DMS153 (cell line): ENCODE measurements at regions not wholly inside any gene's neighbourhood (a gene's known extent, or its start where the extent isn't known, plus 50 kb on each side); places are given as distances from the start of the nearest gene placed in this dataset.
A peak's percentile ranks its signal among the peaks of the same experiment; 100 is the strongest.
"Not testable (repeated sequence)": the region's sequence is repeated elsewhere in the genome, so short reads cannot be mapped to it uniquely, and the experiment has no call there.

Experiments
- DNase-seq: peaks from one replicate; lab custom pipeline; 2025; lab: John Stamatoyannopoulos, UW

DNA sequence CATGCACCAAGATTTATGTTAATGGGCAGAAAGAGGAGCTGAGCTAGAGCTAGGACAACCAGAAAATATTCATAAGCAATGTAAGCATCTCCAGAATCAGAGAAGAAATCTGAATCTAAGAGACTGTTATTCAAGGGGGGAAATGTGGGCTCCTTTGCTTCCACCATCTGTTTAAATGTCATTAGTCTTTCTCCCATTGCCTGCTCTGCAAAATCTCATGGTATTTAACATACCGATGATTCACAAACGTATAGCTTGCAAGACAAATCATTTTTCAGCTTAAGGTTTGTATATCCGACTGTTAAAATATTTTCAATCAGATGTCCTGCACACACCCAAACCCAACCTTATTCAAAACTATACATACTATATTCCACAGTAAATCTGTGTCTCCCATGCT lies 133.4 kb upstream of the TACR3 start:
- no peak for DNase-seq

DNA sequence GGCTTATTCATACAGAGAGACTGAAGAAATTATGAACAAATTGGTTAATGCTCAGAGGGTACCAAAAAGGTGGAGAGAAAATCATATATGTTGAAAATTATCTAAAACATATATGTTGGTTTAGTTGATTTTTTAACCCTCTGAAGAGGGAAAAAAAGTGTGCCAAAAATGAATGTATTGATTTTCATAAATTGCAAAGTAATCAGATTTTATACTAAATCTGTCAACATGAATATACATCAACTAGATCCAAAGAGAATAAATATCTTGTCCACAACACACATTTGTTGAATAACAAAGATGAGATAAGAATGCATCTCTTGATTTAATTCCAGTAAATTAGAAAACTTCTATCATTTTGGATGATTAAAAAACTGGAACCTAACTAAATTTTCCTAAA lies 125.3 kb upstream of the TACR3 start:
- DNase-seq = no peak

- DNase-seq = no peak
Measured at GRCh38 chr4:103842637-103843239, 123.0 kb upstream of the TACR3 start.

GRCh38 chr4:103842076-103842475 lies 122.3 kb upstream of the TACR3 start:
- no peak for DNase-seq

DNA sequence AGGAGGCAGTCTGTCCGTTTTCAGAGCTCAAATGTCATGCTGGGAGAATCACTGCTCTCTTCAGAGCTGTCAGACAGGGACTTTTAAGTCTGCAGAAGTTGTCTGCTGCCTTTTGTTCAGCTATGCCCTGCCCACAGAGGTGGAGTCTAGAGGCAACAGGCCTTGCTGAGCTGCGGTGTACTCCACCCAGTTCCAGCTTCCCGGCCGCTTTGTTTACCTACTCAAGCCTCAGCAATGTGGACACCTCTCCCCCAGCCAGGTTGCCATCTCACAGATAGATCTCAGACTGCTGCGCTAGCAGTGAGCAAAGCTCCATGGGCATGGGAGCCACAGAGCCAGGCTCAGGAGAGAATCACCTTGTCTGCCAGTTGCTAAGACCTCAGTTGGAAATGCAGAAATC lies 90.5 kb upstream of the TACR3 start:
- DNase-seq = not testable (repeated sequence)

DNA sequence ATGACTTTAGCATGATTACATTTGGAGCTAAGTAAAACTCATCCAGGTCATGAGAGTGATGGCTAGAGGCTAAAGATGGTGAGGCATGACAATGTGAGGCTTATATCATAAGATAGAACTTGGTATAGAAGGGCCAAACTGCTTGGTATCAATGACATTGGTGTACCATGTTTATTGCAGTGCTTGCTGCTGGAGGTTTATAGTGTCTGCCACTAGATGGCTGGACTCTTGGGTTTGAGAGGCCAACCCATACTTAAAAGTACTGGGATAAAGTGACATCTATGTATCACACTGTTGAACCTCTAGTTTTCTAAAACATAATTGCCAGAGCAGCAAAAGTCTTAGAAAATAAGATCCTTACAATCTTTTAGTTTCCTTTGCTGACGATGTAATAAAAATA lies 83.0 kb upstream of the TACR3 start:
- no peak for DNase-seq

GRCh38 chr4:103787057-103787456 lies 67.3 kb upstream of the TACR3 start:
- no peak for DNase-seq

DNA sequence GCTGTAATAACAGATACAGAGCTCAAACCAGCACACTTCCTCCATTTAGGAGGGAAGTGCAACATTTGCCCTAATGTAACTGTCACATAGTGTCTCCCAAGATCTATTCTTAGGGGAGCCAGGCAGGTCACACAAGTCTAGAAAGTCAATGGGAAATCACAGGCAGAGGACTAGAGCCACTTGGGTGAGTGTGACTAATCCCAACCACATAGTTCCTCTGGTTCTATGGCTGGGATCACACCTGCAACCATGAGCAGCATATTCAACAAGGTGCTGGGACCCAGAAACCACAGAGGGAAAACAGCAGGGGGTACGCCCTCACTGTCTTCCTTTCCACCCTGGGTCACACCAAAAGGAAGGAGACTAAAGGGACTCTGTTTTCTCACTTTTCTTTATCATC lies 66.8 kb upstream of the TACR3 start:
- DNase-seq = no peak

DNA sequence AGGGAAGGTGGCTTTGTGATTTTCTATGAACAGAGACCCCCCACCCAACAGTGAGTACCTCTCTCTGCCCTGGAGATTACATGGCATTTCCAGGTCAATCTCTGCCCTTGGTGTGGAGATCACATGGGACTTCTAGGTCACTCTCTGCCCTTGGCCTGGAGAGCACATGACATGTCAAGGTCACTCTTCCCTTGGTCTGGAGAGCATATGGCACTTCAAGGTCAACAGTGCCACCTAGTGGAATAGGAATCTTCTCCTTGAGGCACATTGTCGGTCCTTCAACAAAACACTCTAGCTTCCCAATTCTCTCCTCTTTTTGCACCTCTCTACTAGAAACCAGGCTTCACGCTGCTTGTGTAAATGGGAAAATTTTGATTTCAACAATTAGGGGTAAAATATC lies 66.2 kb upstream of the TACR3 start:
- DNase-seq = peak; percentile 52

DNA sequence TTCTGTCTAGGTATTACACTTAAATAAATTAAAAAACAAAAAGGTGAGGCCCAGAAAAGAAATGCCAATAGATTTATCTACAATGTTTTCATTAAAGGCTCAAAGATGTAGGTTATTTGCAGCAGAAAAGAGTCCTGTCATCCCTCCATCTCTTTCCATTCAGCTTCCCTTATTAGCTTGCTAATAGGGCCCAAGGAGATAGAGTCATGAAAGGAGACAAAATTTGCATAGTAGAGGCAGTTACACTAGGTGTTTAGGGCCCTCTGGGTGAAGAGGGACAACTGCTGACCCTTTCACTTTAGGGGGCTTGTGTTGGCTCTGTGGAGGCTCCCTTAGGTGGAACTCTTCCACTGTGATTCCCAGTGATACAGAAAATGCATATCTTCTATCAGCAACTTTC lies 58.4 kb upstream of the TACR3 start:
- DNase-seq = no peak

DNA sequence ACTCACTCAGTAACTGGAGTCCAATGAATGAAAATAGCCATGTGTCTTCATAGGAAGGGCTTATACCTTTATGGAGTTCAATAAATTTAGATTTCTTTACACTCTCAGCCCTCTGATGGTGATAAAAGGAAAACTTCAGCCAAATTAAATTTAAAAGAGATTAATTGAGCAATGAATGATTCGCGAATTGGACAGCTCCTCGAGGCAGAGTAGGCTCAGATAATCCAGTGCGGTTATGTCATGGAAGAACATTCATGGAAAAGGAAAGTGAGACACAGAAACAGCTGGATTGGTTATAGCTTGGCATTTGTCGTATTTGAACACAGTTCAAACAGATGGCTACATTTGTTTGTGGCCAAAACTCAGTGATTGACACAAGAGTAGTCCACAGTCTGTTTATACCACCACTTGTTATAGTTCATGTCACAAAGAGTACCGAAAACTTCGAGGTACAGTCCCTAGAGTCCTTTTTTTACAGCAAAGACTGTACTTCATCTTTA lies 54.6 kb upstream of the TACR3 start:
- DNase-seq = no peak

- DNase-seq = no peak
Measured at GRCh38 chr4:103773691-103774231, 54.0 kb upstream of the TACR3 start.
